GM12872 (cell line): ENCODE measurements at regions not wholly inside any gene's neighbourhood (a gene's known extent, or its start where the extent isn't known, plus 50 kb on each side); places are given as distances from the start of the nearest gene placed in this dataset.

ENCODE experiments used
- TF ChIP-seq, protein P1 (sequence below): IDR thresholded peaks from 3 replicates; pipeline ENCODE4 v1.5.1; 2011; ENCODE audit warnings: low read depth, mild to moderate bottlenecking, low read length, moderate library complexity; ENCODE audit not compliant: insufficient read depth

DNA sequence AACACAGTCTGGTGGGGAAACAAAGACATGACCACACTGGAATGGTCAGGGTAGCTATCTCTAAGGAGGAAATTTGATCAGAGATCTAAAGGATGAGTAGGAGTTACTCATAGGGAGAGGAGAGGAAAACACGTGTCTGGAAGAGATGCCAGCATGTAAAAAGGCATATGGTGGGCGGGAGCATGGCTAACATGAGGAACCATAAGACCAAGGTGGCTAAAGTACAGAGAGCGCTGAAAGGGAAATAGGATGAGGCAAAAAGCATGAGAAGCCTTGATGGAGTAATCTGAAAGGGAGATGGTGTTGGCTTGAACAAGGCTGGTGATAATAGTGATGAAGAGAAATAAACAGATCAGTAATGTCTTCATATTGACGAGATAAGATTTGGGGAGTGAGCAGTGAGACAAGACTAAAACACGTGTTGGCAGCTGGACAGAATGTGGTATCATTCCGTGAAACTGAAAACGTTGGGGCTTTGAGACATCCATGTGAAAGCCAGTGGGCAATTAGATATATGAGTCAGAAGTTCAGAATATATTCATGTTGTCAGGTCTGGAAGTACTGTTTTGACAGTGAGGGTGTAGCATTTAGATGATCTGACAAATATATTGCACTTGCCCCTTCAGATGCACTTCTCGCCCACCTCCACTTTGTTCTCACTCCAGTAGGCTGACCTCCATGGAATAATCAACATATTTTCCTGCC is 209.1 kb upstream of the KCNN2 start:
- TF ChIP-seq, protein P1, sequence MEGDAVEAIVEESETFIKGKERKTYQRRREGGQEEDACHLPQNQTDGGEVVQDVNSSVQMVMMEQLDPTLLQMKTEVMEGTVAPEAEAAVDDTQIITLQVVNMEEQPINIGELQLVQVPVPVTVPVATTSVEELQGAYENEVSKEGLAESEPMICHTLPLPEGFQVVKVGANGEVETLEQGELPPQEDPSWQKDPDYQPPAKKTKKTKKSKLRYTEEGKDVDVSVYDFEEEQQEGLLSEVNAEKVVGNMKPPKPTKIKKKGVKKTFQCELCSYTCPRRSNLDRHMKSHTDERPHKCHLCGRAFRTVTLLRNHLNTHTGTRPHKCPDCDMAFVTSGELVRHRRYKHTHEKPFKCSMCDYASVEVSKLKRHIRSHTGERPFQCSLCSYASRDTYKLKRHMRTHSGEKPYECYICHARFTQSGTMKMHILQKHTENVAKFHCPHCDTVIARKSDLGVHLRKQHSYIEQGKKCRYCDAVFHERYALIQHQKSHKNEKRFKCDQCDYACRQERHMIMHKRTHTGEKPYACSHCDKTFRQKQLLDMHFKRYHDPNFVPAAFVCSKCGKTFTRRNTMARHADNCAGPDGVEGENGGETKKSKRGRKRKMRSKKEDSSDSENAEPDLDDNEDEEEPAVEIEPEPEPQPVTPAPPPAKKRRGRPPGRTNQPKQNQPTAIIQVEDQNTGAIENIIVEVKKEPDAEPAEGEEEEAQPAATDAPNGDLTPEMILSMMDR, result no peak

GRCh38 chr5:114153392-114153791 is 208.5 kb upstream of the KCNN2 start:
- TF ChIP-seq, protein P1, result no peak

- TF ChIP-seq, protein P1, result no peak
Observed at GRCh38 chr5:114153833-114154232, 208.0 kb upstream of the KCNN2 start.

- TF ChIP-seq, protein P1, result no peak
Observed at GRCh38 chr5:114166081-114166480, 195.8 kb upstream of the KCNN2 start.

- TF ChIP-seq, protein P1, result no peak
Observed at GRCh38 chr5:114174131-114174530, 187.7 kb upstream of the KCNN2 start.

- TF ChIP-seq, protein P1, result no peak
Observed at GRCh38 chr5:114174837-114175236, 187.0 kb upstream of the KCNN2 start.

DNA sequence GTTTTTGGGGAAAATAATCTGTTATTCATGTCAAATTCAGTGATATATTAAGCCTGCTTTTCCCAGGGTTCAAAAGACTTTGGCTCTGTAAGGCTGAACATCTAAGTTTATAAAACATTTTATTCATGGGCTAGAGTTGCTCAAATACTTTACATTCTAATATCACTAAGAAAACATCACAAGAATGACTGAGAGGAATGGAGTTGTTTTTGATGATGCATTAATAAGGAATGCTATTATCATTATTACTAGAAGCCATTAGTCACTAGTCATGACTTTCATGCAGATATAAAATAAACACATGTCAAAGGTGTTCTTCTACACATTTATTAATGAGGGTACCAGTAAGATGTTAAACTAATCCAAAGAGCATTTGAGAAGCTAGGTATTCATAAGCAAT is 185.5 kb upstream of the KCNN2 start:
- TF ChIP-seq, protein P1, result no peak
